Stimulated activated naive B cell treated with anti-CD40 and anti-IgM and Interleukin-4, amounts not matched to agents 10 μg/mL and 1 μg/mL and 100 μg/mL, for 72 hours (primary cell): ENCODE measurements at regions not wholly inside any gene's neighbourhood (a gene's known extent, or its start where the extent isn't known, plus 50 kb on each side); places are given as distances from the start of the nearest gene placed in this dataset.

Experiments used
- ATAC-seq, 2 donors: fragments of 150-1000 bp; cut with Tn5 transposase; replicated peaks; 2 replicates each; pipeline ENCODE4 v1.10.0; 2021; ENCODE audit warnings: moderate library complexity in 1 of 2
- DNase-seq: peaks from one replicate; pipeline ENCODE4 v3.0.0; 2021
- H3K27ac Mint-ChIP-seq: one replicate; pipeline ENCODE4 v1.8.0; 2022; ENCODE audit warnings: mild to moderate bottlenecking, mixed read lengths
- H3K27me3 Mint-ChIP-seq, 2 donors: one replicate each; pipeline ENCODE4 v1.8.0; 2022; ENCODE audit warnings: mixed read lengths in 2 of 2
- H3K36me3 Mint-ChIP-seq, 2 donors: one replicate each; pipeline ENCODE4 v1.8.0; 2022; ENCODE audit warnings: mixed read lengths in 2 of 2, mild to moderate bottlenecking in 1 of 2
- H3K4me1 Mint-ChIP-seq, 2 donors: one replicate each; pipeline ENCODE4 v1.8.0; 2022; ENCODE audit warnings: mixed read lengths in 2 of 2, mild to moderate bottlenecking in 1 of 2
- H3K4me3 Mint-ChIP-seq, 2 donors: one replicate each; pipeline ENCODE4 v1.8.0; 2022; ENCODE audit warnings: mild to moderate bottlenecking in 2 of 2, mixed read lengths in 2 of 2, moderate library complexity in 1 of 2
- H3K9me3 Mint-ChIP-seq, 2 donors: one replicate each; pipeline ENCODE4 v1.8.0; 2022; ENCODE audit warnings: mixed read lengths in 2 of 2, mild to moderate bottlenecking in 1 of 2

- no peak overlapping the region for H3K27ac Mint-ChIP-seq
- DNase-seq = no peak
- H3K4me1 Mint-ChIP-seq = no peaks in the 10 kb centered on the region
- H3K36me3 Mint-ChIP-seq = no peaks in the 10 kb centered on the region
- ATAC-seq = no peak
- H3K27me3 Mint-ChIP-seq = no peaks in the 10 kb centered on the region
- H3K9me3 Mint-ChIP-seq = peaks cover 2 to 6% of the 10 kb centered on the region in 2 donors
- no peak overlapping the region for H3K4me3 Mint-ChIP-seq
Observed at GRCh38 chr5:104734046-104734445, 1171.5 kb upstream of the NUDT12 start.

- Mint-ChIP-seq H3K4me3 (no peak overlapping the region), H3K9me3 (peaks cover 3 to 6% of the 10 kb centered on the region in 2 donors), H3K27ac (no peak overlapping the region), H3K4me1 (no peaks in the 10 kb centered on the region), H3K36me3 (no peaks in the 10 kb centered on the region), H3K27me3 (no peaks in the 10 kb centered on the region)
- ATAC-seq (no peak), DNase-seq (no peak)
Observed at GRCh38 chr5:104733063-104733669, 1170.6 kb upstream of the NUDT12 start.

- H3K4me3 Mint-ChIP-seq = no peak overlapping the region
- DNase-seq (no peak), ATAC-seq (no peak)
- H3K27me3 Mint-ChIP-seq = no peaks in the 10 kb centered on the region
- peaks cover 3 to 6% of the 10 kb centered on the region in 2 donors for H3K9me3 Mint-ChIP-seq
- no peak overlapping the region for H3K27ac Mint-ChIP-seq
- no peaks in the 10 kb centered on the region for H3K36me3 Mint-ChIP-seq
- H3K4me1 Mint-ChIP-seq = no peaks in the 10 kb centered on the region
Observed at GRCh38 chr5:104731331-104731730, 1168.7 kb upstream of the NUDT12 start.

GRCh38 chr5:104708027-104708426, 1145.4 kb upstream of the NUDT12 start:
- Mint-ChIP-seq H3K4me1 (no peaks in the 10 kb centered on the region), H3K9me3 (peaks cover 9 to 14% of the 10 kb centered on the region in 2 donors), H3K27me3 (no peaks in the 10 kb centered on the region), H3K36me3 (no peaks in the 10 kb centered on the region), H3K4me3 (no peak overlapping the region), H3K27ac (no peak overlapping the region)
- no peak for DNase-seq
- no peak for ATAC-seq

GRCh38 chr5:104706600-104706999, 1144.0 kb upstream of the NUDT12 start:
- DNase-seq (no peak), ATAC-seq (no peak)
- Mint-ChIP-seq H3K27me3 (no peaks in the 10 kb centered on the region), H3K9me3 (peaks cover 0 to 7% of the 10 kb centered on the region in 2 donors), H3K4me1 (no peaks in the 10 kb centered on the region), H3K4me3 (no peak overlapping the region), H3K36me3 (no peaks in the 10 kb centered on the region), H3K27ac (no peak overlapping the region)

GRCh38 chr5:104702212-104702611, 1139.6 kb upstream of the NUDT12 start:
- Mint-ChIP-seq H3K36me3 (no peaks in the 10 kb centered on the region), H3K4me1 (no peaks in the 10 kb centered on the region), H3K9me3 (peaks cover 10 to 16% of the 10 kb centered on the region in 2 donors), H3K4me3 (no peak overlapping the region), H3K27ac (no peak overlapping the region), H3K27me3 (no peaks in the 10 kb centered on the region)
- ATAC-seq (no peak), DNase-seq (no peak)

GRCh38 chr5:104699438-104699837, 1136.8 kb upstream of the NUDT12 start:
- no peak for ATAC-seq
- Mint-ChIP-seq H3K36me3 (no peaks in the 10 kb centered on the region), H3K27ac (no peak overlapping the region), H3K27me3 (no peaks in the 10 kb centered on the region), H3K4me3 (no peak overlapping the region), H3K9me3 (peaks cover 10 to 14% of the 10 kb centered on the region in 2 donors), H3K4me1 (no peaks in the 10 kb centered on the region)
- DNase-seq = no peak

GRCh38 chr5:104661256-104661655, 1098.7 kb upstream of the NUDT12 start:
- no peaks in the 10 kb centered on the region for H3K36me3 Mint-ChIP-seq
- H3K27me3 Mint-ChIP-seq = no peaks in the 10 kb centered on the region
- H3K4me3 Mint-ChIP-seq = no peak overlapping the region
- ATAC-seq (no peak), DNase-seq (no peak)
- no peak overlapping the region for H3K27ac Mint-ChIP-seq
- no peaks in the 10 kb centered on the region for H3K4me1 Mint-ChIP-seq
- H3K9me3 Mint-ChIP-seq = peaks cover 0 to 2% of the 10 kb centered on the region in 2 donors

GRCh38 chr5:104659497-104659896, 1096.9 kb upstream of the NUDT12 start:
- no peak for ATAC-seq
- Mint-ChIP-seq H3K27me3 (no peaks in the 10 kb centered on the region), H3K27ac (no peak overlapping the region), H3K9me3 (peaks cover 4 to 6% of the 10 kb centered on the region in 2 donors), H3K36me3 (no peaks in the 10 kb centered on the region), H3K4me1 (no peaks in the 10 kb centered on the region), H3K4me3 (no peak overlapping the region)
- no peak for DNase-seq

GRCh38 chr5:104652271-104652861, 1089.8 kb upstream of the NUDT12 start:
- Mint-ChIP-seq H3K27ac (no peak overlapping the region), H3K9me3 (peaks cover 7 to 14% of the 10 kb centered on the region in 2 donors), H3K27me3 (no peaks in the 10 kb centered on the region), H3K4me1 (no peaks in the 10 kb centered on the region), H3K36me3 (no peaks in the 10 kb centered on the region), H3K4me3 (no peak overlapping the region)
- ATAC-seq (no peak), DNase-seq (no peak)

- Mint-ChIP-seq H3K4me1 (no peaks in the 10 kb centered on the region), H3K4me3 (no peak overlapping the region), H3K27ac (no peak overlapping the region), H3K9me3 (peaks cover 4 to 8% of the 10 kb centered on the region in 2 donors), H3K36me3 (no peaks in the 10 kb centered on the region), H3K27me3 (no peaks in the 10 kb centered on the region)
- ATAC-seq (no peak), DNase-seq (no peak)
Observed at GRCh38 chr5:104650313-104651055, 1087.9 kb upstream of the NUDT12 start.

- Mint-ChIP-seq H3K4me3 (no peak overlapping the region), H3K27me3 (no peaks in the 10 kb centered on the region), H3K36me3 (no peaks in the 10 kb centered on the region), H3K4me1 (no peaks in the 10 kb centered on the region), H3K27ac (no peak overlapping the region), H3K9me3 (no peaks in the 10 kb centered on the region)
- no peak for ATAC-seq
- DNase-seq = no peak
Observed at GRCh38 chr5:104646416-104646815, 1083.8 kb upstream of the NUDT12 start.

GRCh38 chr5:104643320-104643719, 1080.7 kb upstream of the NUDT12 start:
- Mint-ChIP-seq H3K4me3 (no peak overlapping the region), H3K36me3 (no peaks in the 10 kb centered on the region), H3K9me3 (no peaks in the 10 kb centered on the region), H3K4me1 (no peaks in the 10 kb centered on the region), H3K27me3 (no peaks in the 10 kb centered on the region), H3K27ac (no peak overlapping the region)
- DNase-seq (no peak), ATAC-seq (no peak)

GRCh38 chr5:104635227-104635626, 1072.6 kb upstream of the NUDT12 start:
- Mint-ChIP-seq H3K36me3 (no peaks in the 10 kb centered on the region), H3K9me3 (no peaks in the 10 kb centered on the region), H3K27me3 (no peaks in the 10 kb centered on the region), H3K4me1 (no peaks in the 10 kb centered on the region), H3K4me3 (no peak overlapping the region), H3K27ac (no peak overlapping the region)
- DNase-seq = no peak
- ATAC-seq = no peak

- peaks cover 3 to 5% of the 10 kb centered on the region in 2 donors for H3K9me3 Mint-ChIP-seq
- H3K27me3 Mint-ChIP-seq = no peaks in the 10 kb centered on the region
- H3K36me3 Mint-ChIP-seq = no peaks in the 10 kb centered on the region
- H3K27ac Mint-ChIP-seq = no peak overlapping the region
- no peaks in the 10 kb centered on the region for H3K4me1 Mint-ChIP-seq
- H3K4me3 Mint-ChIP-seq = no peak overlapping the region
- ATAC-seq (no peak), DNase-seq (no peak)
Observed at GRCh38 chr5:104628911-104629310, 1066.3 kb upstream of the NUDT12 start.
